Esophagus muscularis mucosa (tissue), 4 donors: ENCODE measurements at regions not wholly inside any gene's neighbourhood (a gene's known extent, or its start where the extent isn't known, plus 50 kb on each side); places are given as distances from the start of the nearest gene placed in this dataset.

Experiments
- DNase-seq: peaks from one replicate; pipeline ENCODE4 v3.0.0-alpha.2; 2017; ENCODE audit errors: extremely low spot score
- H3K27ac ChIP-seq, 4 donors: fragments of 200-600 bp; sonication (generic); replicated peaks in 1 of 4; 1 replicate in 3 of 4; 2 replicates in 1 of 4; pipeline ENCODE4 v1.5.1; 2016 to 2019; ENCODE audit warnings: mild to moderate bottlenecking in 1 of 4
- H3K27me3 ChIP-seq, 4 donors: fragments of 200-600 bp; sonication (generic); one replicate each; pipeline versions ENCODE4 v1.5.1 to v1.6.0; 2016 to 2019
- H3K36me3 ChIP-seq, 4 donors: fragments of 200-600 bp; sonication (generic); one replicate each; pipeline ENCODE4 v1.5.1; 2016 to 2019
- H3K4me1 ChIP-seq, 4 donors: fragments of 200-600 bp; sonication (generic); one replicate each; pipeline ENCODE4 v1.5.1; 2016 to 2019
- H3K4me3 ChIP-seq, 4 donors: fragments of 200-600 bp; sonication (generic); 1 replicate in 2 of 4; 2 replicates in 2 of 4; pipeline ENCODE4 v1.5.1; 2016 to 2019; ENCODE audit warnings: mild to moderate bottlenecking in 4 of 4, moderate library complexity in 1 of 4
- H3K9me3 ChIP-seq, 4 donors: fragments of 200-600 bp; sonication (generic); 1 replicate in 3 of 4; 2 replicates in 1 of 4; pipeline ENCODE4 v1.5.1; 2016 to 2019
- CTCF ChIP-seq, 3 experiments: fragments of 200-600 bp in 2 of 3; fragments of 450-650 bp in 1 of 3; sonication (generic) in 2 of 3; IDR thresholded peaks; one replicate each; pipeline ENCODE4 v1.5.1; 2017 to 2019; ENCODE audit warnings: antibody characterized with exemption in 3 of 3, mild to moderate bottlenecking in 2 of 3, moderate library complexity in 1 of 3
- EP300 ChIP-seq: sonication (generic); formaldehyde crosslinking; IDR thresholded peaks from one replicate; pipeline ENCODE4 v1.6.1; 2017; ENCODE audit warnings: antibody characterized with exemption
- POLR2A ChIP-seq: fragments of 450-650 bp; IDR thresholded peaks from one replicate; pipeline ENCODE4 v1.6.1; 2017; ENCODE audit warnings: antibody characterized with exemption, moderate library complexity, mild to moderate bottlenecking, low read depth
- POLR2AphosphoS5 ChIP-seq, 2 donors: sonication (generic); formaldehyde crosslinking; IDR thresholded peaks; one replicate each; pipeline ENCODE4 v1.6.1; 2017; ENCODE audit warnings: antibody characterized with exemption in 2 of 2
- WGBS: methylation state at CpG from one replicate; pipeline ENCODE4 v1.1.5; 2018; 5-methylcytosine and 5-hydroxymethylcytosine counted together
- intact Hi-C: fragments of 100-400 bp; cut with DNase I; formaldehyde crosslinking; loops from one replicate; pipeline ENCODE4 v1.15.1; 2023

DNA sequence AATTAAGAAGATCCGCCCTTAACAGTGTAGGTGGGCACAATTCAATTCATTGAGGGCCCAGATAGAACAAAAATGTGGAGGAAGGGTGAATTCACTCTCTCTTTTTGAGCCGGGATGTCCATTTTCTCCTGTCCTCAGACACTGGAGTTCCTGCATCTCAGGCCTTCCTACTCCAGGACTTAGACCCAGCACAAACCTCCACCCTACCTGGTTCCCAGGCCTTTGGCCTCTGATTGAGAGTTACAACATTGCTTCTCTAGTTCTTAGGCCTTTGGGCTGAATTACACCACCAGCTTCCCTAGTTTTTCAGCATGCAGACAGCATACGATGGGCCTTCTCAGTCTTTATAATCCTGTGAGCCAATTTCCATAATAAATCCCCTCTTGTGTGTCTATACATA, 87.8 kb upstream of the TMEM17 start:
- Histone ChIP-seq H3K27me3 (no peaks in the 10 kb centered on the region), H3K9me3 (no peaks in the 10 kb centered on the region), H3K4me1 (peaks cover 0 to 40% (median 24%) of the 10 kb centered on the region in 4 donors), H3K4me3 (no peak overlapping the region), H3K27ac (no peak overlapping the region), H3K36me3 (no peaks in the 10 kb centered on the region)
- WGBS: 93% methylated on average over 3 of the region's 3 CpGs
- TF ChIP-seq POLR2AphosphoS5 (IDR thresholded peaks at IDR 0.05) (no peak), POLR2A (no peak), CTCF (IDR thresholded peaks at IDR 0.05) (no peak), EP300 (no peak)
- intact Hi-C loops: no loop called here
- no peak for DNase-seq

GRCh38 chr2:62591491-62591890, 85.5 kb upstream of the TMEM17 start:
- intact Hi-C loops: no loop called here
- Histone ChIP-seq H3K9me3 (peaks cover 0 to 2% (median 0%) of the 10 kb centered on the region in 4 donors), H3K27me3 (no peaks in the 10 kb centered on the region), H3K4me3 (no peak overlapping the region), H3K36me3 (no peaks in the 10 kb centered on the region), H3K27ac (no peak overlapping the region), H3K4me1 (peaks cover 0 to 54% (median 42%) of the 10 kb centered on the region in 4 donors)
- WGBS: 80% methylated on average over 1 of the region's 1 CpG
- TF ChIP-seq EP300 (no peak), POLR2AphosphoS5 (IDR thresholded peaks at IDR 0.05) (no peak), CTCF (IDR thresholded peaks at IDR 0.05) (no peak), POLR2A (no peak)
- DNase-seq: no peak

DNA sequence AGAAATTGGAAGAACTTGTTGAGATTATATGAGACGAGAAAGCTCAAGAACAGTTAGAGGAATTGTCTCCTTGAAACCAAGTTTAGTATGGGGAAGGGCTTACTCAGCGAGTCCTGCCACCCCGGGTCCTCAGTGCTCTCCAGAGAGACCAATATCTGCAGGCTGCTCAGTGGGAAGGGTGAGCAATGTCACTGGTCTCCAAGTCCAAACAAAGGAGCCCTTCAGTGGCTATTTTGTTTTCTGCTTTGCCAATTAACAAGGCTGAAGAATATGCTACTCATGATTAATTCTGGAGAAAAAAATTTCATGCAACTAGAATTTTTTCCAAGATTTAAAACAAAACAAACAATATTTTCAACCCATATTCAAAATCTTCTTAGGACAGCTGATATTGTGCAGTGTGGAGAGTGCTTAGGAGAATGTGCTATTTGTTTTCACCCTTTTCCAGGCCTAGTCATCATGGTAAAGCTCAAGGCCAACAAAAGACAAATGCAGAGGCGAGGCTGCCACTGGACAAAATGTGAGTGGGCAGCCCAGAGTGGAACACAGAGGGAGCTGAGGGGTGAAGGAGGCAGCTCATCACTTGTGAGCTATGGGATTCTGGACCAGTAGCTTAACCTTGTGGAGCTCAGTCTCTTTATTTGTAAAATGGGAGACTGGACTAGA, 83.8 kb upstream of the TMEM17 start:
- DNase-seq: no peak
- Histone ChIP-seq H3K4me1 (peaks cover 0 to 40% (median 32%) of the 10 kb centered on the region in 4 donors), H3K9me3 (peaks cover 0 to 7% (median 0%) of the 10 kb centered on the region in 4 donors), H3K27ac (peak overlapping the region in 1 of 4 donors; percentile 33), H3K27me3 (no peaks in the 10 kb centered on the region), H3K4me3 (no peak overlapping the region), H3K36me3 (no peaks in the 10 kb centered on the region)
- WGBS: 91% methylated on average over 4 of the region's 4 CpGs
- intact Hi-C loops: no loop called here
- TF ChIP-seq CTCF (IDR thresholded peaks at IDR 0.05): no peak
- no peak for TF ChIP-seq POLR2A
- no peak for TF ChIP-seq POLR2AphosphoS5 (IDR thresholded peaks at IDR 0.05)

GRCh38 chr2:62587592-62587991, 81.6 kb upstream of the TMEM17 start:
- WGBS: 82% methylated on average over 3 of the region's 3 CpGs
- Histone ChIP-seq H3K9me3 (peaks cover 0 to 7% (median 0%) of the 10 kb centered on the region in 4 donors), H3K4me1 (peaks cover 0 to 40% (median 32%) of the 10 kb centered on the region in 4 donors), H3K36me3 (no peaks in the 10 kb centered on the region), H3K4me3 (no peak overlapping the region), H3K27ac (peak overlapping the region in 2 of 4 donors; percentile 5 to 60), H3K27me3 (no peaks in the 10 kb centered on the region)
- DNase-seq: no peak
- no peak for TF ChIP-seq POLR2AphosphoS5 (IDR thresholded peaks at IDR 0.05)
- TF ChIP-seq EP300: no peak
- TF ChIP-seq CTCF (IDR thresholded peaks at IDR 0.05): no peak
- no peak for TF ChIP-seq POLR2A
- intact Hi-C loops: no loop called here

DNA sequence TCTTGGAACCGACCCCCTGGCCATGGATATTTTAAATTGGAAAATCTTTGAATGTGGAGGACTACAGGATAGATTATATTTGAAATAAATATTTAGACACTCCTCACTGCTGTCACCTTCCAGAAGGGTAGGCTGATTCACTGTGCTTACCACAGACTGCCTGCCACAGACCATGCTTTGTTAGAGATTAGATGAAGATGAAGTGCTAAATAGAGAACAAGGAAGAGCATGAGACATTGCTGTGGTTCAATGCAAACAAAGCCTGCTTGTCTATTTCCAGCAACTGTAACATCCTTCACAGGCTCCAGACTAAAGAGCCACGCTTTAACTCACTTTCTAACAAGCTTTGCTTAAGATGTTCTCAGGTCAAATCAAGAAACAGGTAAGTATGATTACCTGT, 81.0 kb upstream of the TMEM17 start:
- Histone ChIP-seq H3K36me3 (no peaks in the 10 kb centered on the region), H3K27me3 (no peaks in the 10 kb centered on the region), H3K9me3 (peaks cover 0 to 7% (median 0%) of the 10 kb centered on the region in 4 donors), H3K27ac (peak overlapping the region in 2 of 4 donors; percentile 5 to 60), H3K4me3 (no peak overlapping the region), H3K4me1 (peaks cover 0 to 40% (median 32%) of the 10 kb centered on the region in 4 donors)
- no peak for DNase-seq
- intact Hi-C loops: no loop called here
- 54% methylated on average over 2 of the region's 2 CpGs for WGBS
- TF ChIP-seq POLR2A (no peak), EP300 (no peak), CTCF (IDR thresholded peaks at IDR 0.05) (no peak)
